Midbrain (tissue), 1 donor: ENCODE measurements at regions not wholly inside any gene's neighbourhood (a gene's known extent, or its start where the extent isn't known, plus 50 kb on each side); places are given as distances from the start of the nearest gene placed in this dataset.
"Not testable (repeated sequence)": the region's sequence is repeated elsewhere in the genome, so short reads cannot be mapped to it uniquely, and the experiment has no call there.

Experiments
- DNase-seq: peaks from one replicate; lab custom pipeline; 2025; lab: John Stamatoyannopoulos, UW

DNA sequence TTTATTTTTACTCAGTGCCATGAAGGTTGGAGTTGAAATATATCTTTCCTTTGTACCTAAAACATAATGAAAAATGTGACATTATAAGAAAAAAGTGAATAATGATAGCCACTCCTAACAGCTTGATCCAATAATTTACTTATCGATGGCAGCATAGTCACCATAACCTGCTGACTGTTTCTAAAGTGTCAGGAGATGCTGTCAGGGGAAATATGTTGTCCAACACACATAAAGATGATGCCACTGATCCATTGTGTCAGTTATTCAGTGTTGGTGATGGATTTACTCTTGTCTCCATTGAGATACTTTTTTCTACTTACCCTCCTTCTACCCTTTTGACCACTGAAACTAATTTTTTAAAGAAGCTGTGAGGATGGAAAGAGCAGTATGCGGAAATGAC, 1006.9 kb upstream of the TMEFF2 start:
- no peak for DNase-seq

DNA sequence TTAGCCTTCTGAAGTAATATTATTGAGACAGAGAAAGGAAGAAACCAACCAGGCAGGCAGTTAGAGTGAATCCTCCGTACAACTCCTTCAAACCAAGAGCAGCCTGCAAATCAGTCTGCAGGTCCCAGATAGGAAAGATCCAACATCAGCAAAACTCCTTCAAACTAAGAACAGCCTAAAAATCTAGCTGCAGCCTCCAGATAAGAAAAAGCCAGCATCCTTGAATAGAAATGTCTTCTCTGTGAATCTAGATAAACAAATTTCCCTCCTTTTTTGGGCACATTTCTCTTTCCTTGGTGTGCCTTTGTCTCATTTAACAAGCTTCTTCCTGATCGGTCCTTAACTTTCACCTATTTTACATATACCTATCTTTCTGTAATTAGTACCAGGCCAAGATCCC, 1004.6 kb upstream of the TMEFF2 start:
- DNase-seq, result no peak

DNA sequence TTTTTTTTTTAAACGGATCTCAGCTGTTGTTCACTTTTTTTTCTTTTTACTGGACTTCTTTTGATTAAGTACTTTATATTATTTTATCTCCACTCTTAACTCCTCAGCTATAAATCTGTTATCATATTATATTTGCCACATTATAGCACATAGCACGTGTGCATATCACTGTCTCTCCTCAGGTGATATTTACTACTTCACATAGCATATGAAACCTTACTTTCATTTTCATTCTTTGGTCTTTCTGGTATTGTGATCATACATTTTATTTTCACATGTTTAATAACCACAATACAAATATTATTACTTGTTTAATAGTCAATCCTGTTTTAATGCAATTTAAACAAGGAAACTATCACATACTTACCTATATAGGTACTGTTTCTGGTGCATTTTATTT, 993.1 kb upstream of the TMEFF2 start:
- DNase-seq, result no peak

DNA sequence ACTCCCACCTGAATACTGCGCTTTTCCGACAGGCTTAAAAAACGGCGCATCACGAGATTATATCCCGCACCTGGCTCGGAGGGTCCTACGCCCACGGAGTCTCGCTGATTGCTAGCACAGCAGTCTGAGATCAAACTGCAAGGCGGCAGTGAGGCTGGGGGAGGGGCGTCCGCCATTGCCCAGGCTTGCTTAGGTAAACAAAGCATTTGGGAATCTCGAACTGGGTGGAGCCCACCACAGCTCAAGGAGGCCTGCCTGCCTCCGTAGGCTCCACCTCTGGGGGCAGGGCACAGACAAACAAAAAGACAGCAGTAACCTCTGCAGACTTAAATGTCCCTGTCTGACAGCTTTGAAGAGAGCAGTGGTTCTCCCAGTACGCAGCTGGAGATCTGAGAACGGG, 976.2 kb upstream of the TMEFF2 start:
- DNase-seq, result not testable (repeated sequence)

DNA sequence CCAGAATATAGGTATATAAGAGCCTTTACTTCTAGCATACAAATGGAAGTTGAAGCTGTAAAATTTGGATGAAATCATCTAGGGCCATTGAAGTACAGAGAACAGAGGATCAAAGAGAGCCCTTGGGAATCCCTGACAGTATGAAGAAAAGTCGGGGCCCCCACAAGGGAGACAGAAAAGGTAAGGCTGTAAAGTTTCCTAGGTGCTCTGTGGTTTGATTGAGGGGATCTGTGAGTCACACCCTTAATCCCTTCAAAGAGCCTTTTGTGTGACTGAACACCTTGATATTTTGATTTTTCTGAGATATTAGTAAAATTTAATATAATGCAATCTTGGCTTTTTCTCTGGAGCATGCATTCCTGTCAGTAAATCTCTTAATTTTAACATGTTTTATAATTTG, 961.7 kb upstream of the TMEFF2 start:
- no peak for DNase-seq

DNA sequence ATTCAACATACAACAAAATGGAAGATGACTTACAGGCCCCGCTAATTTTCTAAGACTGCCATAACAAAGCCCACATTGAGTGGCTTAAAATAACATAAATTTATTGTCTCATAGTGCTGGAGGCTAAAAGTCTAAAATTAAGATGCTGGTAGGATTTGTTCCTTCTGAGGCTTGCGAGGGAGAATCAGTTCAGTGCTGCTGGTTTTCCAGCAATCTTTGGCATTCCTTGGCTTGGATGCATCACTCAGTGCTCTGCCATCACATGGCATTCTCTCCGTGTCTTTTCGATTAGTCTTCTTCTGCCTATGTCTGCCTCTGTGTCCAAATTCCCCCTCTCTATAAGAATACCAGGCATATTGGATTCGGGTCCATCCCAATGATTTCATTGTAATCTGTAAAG, 959.3 kb upstream of the TMEFF2 start:
- no peak for DNase-seq

DNA sequence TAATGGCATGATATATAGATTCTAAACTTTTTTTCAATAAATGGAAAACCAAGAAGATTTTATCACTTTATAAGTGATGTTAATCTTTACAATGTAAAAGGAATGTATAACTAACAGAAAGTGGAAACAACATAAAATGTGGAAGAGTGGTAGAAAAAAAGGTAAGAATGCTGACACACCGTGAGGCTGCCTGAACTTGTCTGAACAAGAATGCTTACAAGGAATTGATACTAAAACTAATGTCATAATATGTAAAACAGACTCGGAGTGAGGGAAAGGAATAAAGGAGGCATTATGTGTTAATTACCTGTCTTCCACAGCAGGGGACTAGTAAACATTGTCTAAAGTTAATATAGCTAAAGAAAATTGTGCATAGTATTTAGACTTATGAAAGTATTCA, 958.8 kb upstream of the TMEFF2 start:
- DNase-seq, result no peak

DNA sequence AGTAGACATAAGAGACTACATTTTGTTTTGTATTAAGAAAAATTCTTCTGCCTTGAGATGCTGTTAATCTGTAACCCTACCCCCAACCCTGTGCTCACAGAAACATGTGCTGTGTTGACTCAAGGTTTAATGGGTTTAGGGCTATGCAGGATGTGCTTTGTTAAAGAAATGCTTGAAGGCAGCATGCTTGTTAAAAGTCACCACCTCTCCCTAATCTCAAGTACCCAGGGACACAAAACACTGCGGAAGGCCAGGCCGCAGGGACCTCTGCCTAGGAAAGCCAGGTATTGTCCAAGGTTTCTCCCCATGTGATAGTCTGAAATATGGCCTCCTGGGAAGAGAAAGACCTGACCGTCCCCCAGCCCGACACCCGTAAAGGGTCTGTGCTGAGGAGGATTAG, 947.7 kb upstream of the TMEFF2 start:
- not testable (repeated sequence) for DNase-seq

DNA sequence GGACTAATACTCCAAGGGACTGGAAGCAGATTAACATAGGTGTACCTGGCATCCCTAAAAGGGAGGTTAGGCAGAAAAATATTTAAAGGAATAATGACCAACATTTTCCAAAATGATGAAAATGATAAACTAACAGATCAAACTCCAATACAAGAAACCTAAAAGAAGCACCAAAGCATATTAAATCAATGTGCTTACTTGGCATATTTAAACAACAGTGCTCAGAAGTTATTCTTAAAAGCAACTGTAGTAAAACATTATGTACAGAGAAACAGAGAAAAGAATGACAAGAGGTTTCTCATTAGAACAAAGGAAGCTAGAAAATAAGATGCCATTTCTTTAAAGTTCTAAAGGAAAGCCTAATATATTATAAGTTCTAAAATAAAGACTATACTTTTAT, 947.3 kb upstream of the TMEFF2 start:
- DNase-seq, result no peak

DNA sequence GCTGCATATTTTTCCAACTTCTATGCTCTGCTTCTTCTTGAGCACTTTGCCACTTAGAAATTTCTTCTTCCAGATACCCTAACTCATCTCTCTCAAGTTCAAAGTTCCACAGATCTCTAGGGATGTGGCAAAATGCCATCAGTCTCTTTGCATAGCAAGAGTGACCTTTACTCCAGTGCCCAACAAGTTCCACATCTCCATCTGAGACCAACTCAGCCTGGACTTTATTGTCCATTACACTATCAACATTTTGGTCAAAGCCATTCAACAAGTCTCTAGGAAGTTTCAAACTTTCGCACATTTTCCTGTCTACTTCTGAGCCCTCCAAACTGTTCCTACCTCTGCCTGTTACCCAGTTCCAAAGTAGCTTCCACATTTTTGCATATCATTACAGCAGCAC, 946.2 kb upstream of the TMEFF2 start:
- DNase-seq, result not testable (repeated sequence)

DNA sequence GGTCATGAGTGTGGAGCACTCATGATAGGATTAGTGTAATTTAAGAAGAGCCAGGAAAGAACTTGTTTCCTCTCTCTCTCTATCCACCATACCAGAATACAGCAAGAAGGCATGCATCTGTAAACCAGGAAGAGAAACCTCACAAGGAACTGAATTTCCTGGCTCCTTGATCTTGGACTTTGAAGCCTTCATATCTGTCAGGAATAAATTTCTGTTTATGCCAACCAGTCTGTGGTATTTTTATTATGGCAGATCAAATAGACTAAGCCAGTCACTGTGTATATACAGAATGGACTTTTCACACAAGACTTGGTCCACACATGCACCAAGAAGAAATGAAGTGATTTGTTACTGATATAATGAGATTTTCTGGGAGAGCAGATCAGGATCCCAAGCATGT, 930.1 kb upstream of the TMEFF2 start:
- DNase-seq, result no peak

DNA sequence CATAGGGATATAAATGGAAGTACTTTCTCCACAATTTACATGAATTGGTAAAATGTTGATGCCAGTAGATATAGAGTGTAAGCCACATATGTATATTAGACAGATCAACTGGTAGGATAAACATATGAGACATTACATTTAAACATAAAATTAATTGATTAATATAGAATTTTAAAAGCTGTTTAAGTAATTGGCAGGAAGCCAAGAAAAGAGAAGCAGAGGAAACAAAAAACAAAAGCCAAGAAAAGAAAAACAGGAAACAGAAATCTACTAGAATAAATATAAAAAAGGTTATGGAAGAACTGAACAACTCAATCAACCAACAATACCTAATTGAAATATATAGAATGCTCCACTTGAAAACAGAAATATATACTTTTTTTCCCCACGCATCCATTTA, 920.1 kb upstream of the TMEFF2 start:
- no peak for DNase-seq

DNA sequence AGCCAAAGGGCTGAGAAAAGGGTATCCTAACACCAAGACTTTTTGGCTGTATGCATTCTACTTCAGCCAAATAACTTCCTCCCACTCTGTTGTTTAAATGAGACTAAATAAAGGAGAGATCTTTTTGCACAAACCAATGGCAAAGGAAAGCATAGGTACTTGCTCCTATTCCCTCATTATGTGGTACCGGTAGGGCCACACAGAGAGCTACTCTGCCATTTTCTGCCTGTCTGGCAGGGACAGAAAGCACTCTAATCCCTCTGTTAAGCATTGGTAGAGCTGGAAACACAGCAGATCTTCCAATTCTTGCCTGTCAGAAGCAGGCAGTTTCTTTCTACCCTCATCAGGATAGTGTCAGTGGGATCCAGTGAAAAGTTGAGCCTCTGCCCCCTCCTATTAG, 918.3 kb upstream of the TMEFF2 start:
- DNase-seq, result no peak

DNA sequence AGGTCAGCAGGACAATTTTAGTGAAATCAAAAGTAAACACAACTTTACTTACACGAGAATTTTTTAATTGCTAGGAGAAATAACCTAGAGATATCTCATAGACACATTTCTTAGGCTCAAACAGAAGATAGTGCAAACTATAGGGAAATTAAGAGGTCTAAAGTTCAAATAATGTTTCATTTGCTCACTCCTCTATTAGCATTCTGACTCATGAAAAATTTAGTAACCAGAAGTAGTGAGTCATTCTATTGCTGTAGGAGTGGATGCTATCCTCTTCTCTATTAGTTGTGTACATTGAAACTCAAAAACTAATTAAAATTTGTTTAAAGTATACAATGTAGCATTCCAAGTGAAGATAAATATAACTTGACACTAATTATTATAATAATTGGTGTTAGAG, 908.3 kb upstream of the TMEFF2 start:
- DNase-seq, result no peak

DNA sequence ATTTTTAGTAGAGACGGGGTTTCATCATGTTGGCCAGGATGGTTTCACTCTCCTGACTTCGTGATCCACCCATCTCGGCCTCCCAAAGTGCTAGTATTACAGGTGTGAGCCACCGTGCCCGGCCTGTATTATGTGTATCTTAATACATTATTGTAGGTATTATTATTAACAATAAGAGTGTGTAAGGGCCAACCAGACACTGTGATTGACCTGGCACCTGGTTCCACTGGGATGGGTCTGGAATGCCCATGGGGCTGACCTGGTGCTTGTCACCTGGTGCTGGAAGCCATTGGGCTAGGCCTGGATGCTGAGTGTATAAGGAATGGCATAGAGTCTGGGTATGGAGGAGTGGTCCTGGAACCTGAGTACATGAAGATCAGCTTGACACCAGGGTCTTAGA, 906.9 kb upstream of the TMEFF2 start:
- DNase-seq, result no peak

DNA sequence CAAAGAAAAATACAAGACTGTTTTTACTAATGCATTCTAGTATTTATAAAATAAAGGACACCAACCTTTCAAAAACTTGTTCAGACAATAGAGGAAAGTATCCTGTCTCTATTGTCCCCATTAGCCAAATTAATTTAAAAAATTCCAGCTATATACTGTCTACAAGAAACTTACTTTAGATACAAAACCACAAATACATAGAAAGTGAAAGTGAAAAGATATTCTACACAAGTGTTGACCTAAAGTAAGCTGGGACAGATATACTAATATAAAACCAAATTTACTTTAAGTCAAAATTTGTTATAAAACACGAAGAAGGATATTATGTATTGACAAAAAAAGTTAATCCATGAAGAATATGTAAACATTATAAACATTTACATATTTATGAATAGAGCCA, 893.3 kb upstream of the TMEFF2 start:
- DNase-seq, result no peak

DNA sequence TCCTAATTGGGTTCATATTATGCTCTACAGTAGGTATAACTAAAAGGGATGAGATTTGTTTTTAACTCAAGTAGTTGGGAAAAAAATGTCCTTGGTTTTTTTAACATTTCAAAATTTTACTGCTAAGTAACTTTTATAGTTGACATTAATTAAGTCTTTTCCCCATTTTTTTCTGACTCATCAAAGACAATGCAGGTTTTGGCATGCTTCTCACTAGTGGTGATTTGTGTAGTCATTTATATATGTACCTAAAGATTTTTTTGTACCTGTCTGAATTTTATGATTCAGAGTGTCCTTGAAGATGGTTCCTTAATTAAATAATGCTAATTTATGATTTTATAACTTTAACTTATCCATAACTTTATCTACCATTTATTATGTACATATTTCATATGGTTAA, 882.3 kb upstream of the TMEFF2 start:
- no peak for DNase-seq

DNA sequence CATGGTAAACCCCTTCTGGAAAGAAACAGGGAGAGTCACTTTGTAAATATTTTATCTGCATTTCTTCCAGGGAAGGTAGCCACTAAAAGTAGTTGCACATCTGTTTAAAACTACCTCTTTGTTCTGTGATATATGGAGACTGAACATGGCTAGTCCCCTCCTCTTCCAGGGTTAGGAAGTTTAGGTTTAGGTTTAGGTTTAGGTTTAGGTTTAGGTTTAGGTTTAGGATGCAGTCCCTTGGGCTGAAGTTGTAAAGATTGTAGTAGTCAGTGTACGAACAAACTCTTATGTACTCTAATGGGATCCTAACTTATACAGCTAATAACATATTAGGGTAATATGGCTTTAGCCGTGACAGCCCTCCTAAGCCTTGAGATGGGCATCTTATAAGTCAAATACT, 880.2 kb upstream of the TMEFF2 start:
- DNase-seq, result no peak

DNA sequence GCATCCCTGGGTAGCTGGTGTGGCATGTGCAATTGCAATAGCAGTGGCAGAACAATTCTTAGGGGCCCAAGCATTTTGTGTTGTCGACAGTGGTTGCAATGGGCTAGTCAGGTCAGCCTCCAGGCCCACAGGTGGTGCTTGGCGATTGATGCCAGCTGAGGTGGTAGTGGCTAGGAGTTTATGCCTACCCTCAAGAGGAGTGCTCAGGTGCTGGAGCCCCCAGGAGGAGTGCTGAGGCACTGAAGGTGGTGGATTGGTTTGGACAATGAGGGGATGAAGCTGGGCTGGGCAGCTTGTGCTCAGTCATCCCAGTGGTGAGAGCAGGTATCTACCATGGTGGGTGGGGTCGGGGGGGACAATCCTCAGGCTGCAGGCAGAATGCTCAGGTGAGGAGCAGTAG, 877.9 kb upstream of the TMEFF2 start:
- no peak for DNase-seq

DNA sequence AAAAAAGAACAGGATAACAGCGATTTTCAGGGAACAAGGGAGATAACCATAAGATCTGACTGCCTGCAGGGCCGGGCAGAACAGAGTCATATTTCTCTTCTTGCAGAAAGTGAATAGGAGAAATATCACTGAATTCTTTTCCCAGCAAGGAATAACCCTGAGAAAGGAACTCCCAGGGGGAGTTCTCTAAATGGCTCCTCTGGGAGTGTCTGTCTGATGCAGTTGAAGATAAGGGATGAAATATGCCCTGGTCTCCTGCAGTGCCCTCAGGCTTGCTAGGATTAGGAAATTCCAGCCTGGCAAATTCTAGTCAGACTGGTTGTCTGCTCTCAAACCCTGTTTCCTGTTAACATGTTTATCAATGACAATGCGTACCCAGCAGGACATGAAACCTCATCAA, 830.8 kb upstream of the TMEFF2 start:
- DNase-seq, result not testable (repeated sequence)

DNA sequence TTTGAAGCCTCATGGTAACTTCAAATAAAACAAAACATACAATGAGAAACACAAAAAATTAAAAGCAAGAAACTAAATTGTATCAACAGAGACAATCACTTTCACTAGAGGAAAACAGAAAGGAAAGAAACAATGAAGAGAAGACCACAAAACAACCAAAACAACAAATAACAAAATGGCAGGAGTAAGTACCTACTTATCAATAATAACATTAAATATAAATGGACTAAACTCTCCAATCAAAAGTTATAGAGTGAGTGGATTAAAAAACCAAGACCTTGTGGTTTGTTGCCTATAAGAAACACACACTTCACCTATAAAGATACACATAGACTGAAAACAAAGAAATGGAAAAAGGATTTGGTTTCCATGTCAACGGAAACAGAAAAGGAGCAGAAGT, 830.1 kb upstream of the TMEFF2 start:
- DNase-seq, result no peak

DNA sequence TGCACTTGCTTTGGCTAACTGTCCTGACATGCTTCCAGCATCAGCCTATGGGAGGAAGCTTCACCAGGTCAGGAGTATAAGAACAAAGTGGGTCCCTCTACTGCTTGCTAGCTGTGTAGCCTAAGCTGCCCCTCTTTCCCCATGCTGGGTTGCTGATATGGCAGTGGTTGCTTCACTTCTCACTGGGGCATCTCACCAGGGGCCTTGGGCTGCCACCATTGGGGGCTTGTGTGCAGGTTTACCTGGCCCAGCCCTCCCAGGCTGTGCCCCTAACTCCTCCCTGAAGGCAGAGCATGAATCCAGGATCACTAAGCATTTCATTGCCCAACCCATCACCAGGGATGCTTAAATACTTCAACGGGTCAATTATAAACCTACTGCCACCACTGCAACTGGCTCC, 817.1 kb upstream of the TMEFF2 start:
- no peak for DNase-seq

DNA sequence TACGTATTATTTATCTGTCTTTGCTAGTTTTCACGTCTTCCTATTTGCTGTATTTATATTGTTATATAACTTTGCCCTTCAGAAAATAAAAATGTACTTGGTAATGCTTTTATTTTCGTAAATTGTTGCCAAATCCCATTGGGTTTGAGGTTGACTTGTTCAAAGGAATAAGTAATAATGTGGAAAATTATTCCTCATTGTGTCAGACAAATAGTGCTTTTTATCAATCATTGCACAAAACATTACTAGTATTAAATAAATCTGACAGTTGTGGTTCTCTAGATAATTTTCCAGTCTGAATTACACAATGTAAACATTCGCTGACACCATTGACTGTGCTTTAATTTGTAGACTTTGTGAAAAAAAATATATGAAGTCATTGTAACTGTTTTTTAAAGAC, 798.3 kb upstream of the TMEFF2 start:
- no peak for DNase-seq

DNA sequence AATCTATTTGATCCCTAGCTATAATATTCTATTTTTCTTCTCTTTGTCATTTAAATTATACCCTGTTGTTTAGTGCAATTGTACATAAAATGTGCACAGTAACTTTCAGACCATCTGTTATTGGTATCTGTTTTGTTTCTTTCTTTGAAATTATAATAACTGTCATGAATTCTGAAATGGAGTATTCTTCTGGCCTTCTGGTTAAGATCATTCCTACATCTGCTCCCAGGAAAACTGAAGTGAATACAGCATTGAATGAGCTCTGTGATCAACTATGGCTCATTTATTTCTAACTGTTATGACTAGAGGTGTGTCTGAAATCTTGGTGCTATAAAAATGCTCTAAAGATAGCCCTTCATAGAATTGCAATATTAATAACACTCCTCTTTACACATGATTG, 788.4 kb upstream of the TMEFF2 start:
- no peak for DNase-seq

DNA sequence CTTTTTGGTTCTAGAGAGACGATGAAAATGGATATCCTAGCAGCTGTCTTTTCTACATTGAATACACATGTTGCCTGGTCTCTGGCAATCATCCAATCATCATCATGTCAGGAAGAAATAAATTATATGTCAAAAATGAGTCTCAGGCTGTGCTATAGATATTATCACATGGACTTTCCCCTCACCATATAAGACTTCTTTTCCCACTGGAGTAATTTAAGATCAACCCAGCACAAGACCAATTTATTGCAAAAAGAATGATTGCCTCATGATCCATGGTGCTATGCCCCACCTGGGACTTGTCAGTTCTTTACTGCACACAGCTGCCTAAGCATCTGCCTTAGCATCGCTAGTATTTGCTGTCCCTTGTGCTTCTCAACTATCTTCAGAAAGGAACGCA, 783.7 kb upstream of the TMEFF2 start:
- no peak for DNase-seq
